Loucy (cell line): ENCODE measurements at regions not wholly inside any gene's neighbourhood (a gene's known extent, or its start where the extent isn't known, plus 50 kb on each side); places are given as distances from the start of the nearest gene placed in this dataset.

Experiments used
- CTCF ChIP-seq: fragments of 200-600 bp; sonication (generic); conservative IDR thresholded peaks from 2 replicates; pipeline ENCODE4 v1.5.1; 2014; ENCODE audit warnings: mild to moderate bottlenecking, antibody characterized with exemption, low read length
- EZH2phosphoT487 ChIP-seq: fragments of 200-600 bp; IDR thresholded peaks from 2 replicates; pipeline ENCODE4 v1.6.1; 2018; ENCODE audit warnings: antibody characterized with exemption, mild to moderate bottlenecking, moderate library complexity, borderline replicate concordance

GRCh38 chr2:221816566-221816965 is 244.5 kb upstream of the EPHA4 start:
- no peak for TF ChIP-seq EZH2phosphoT487
- TF ChIP-seq CTCF = no peak
